ENCODE measurements at regions not wholly inside any gene's neighbourhood (a gene's known extent, or its start where the extent isn't known, plus 50 kb on each side); places are given as distances from the start of the nearest gene placed in this dataset.

DNA sequence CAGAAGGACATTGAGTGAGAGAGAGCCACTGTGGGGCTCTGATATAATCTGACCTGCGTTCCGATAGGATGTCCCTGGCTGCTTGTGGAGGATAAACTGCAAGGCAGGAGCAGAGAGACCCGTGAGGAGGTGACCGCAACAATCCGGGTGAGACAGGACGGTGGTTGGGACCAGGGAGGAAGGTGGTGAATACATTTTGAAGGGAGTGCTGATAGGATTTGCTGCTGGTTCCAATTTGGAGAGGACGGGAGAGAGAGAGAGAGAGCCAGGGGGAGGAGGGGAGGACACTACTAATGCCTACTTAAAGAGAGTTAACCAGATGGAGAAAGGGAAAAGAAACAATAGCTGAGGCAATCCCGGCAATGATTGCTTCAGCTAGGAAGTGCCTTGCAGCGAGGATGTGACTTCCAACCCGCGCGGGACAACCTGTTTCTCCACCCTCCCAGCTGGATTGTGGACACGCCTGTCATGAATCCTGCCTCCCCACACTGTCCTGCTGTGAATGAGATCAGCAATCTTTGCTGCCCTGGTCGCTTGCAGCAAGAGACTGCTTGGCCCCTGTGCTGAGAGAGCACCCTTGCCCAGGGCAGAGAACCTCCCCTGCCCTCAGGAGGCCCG, 199.0 kb upstream of the KCNG1 start:
- no peak for TF ChIP-seq CTCF (IDR thresholded peaks at IDR 0.05; ENCODE audit: borderline replicate concordance, extremely low read depth, insufficient read depth)
- no peak overlapping the region for H3K9ac ChIP-seq (ENCODE audit: low read length in 3 of 3)
- no peak overlapping the region for H3K27ac ChIP-seq (ENCODE audit: low read depth in 2 of 2, low read length in 2 of 2)
- intact Hi-C loops (cut with DNase I) = no loop called here
- peaks cover 3% of the 10 kb centered on the region for H3K27me3 ChIP-seq (ENCODE audit: control insufficient read depth, insufficient read depth, low read length)
- H3K4me3 ChIP-seq (ENCODE audit: low read length in 3 of 3) = no peak overlapping the region
- FAIRE-seq (no peak), DNase-seq (peak in 1 of 5 donors; percentile 19)
- no peaks in the 10 kb centered on the region for H3K36me3 ChIP-seq (ENCODE audit: control insufficient read depth in 2 of 3, insufficient read depth in 3 of 3, low read length in 3 of 3)
- H3K9me3 ChIP-seq (ENCODE audit: control insufficient read depth in 2 of 3, insufficient read depth in 1 of 3, low read length in 3 of 3) = no peaks in the 10 kb centered on the region
- no peaks in the 10 kb centered on the region for H3K4me1 ChIP-seq (ENCODE audit: control insufficient read depth in 2 of 3, insufficient read depth in 2 of 3, low read depth in 1 of 3, low read length in 3 of 3)

GRCh38 chr20:51221103-51221502, 198.2 kb upstream of the KCNG1 start:
- Histone ChIP-seq H3K4me3 (ENCODE audit: low read length in 3 of 3) (no peak overlapping the region), H3K27ac (ENCODE audit: low read depth in 2 of 2, low read length in 2 of 2) (no peak overlapping the region), H3K36me3 (ENCODE audit: control insufficient read depth in 2 of 3, insufficient read depth in 3 of 3, low read length in 3 of 3) (no peaks in the 10 kb centered on the region), H3K4me1 (ENCODE audit: control insufficient read depth in 2 of 3, insufficient read depth in 2 of 3, low read depth in 1 of 3, low read length in 3 of 3) (peaks cover 0 to 2% (median 1%) of the 10 kb centered on the region in 3 donors), H3K27me3 (ENCODE audit: control insufficient read depth, insufficient read depth, low read length) (peaks cover 3% of the 10 kb centered on the region), H3K9ac (ENCODE audit: low read length in 3 of 3) (no peak overlapping the region), H3K9me3 (ENCODE audit: control insufficient read depth in 2 of 3, insufficient read depth in 1 of 3, low read length in 3 of 3) (no peaks in the 10 kb centered on the region)
- intact Hi-C loops (cut with DNase I) = no loop called here
- FAIRE-seq (no peak), DNase-seq (no peak)
- TF ChIP-seq CTCF (IDR thresholded peaks at IDR 0.05; ENCODE audit: borderline replicate concordance, extremely low read depth, insufficient read depth) = no peak

- Histone ChIP-seq H3K36me3 (ENCODE audit: control insufficient read depth in 2 of 3, insufficient read depth in 3 of 3, low read length in 3 of 3) (no peaks in the 10 kb centered on the region), H3K4me3 (ENCODE audit: low read length in 3 of 3) (no peak overlapping the region), H3K9ac (ENCODE audit: low read length in 3 of 3) (no peak overlapping the region), H3K27ac (ENCODE audit: low read depth in 2 of 2, low read length in 2 of 2) (no peak overlapping the region), H3K27me3 (ENCODE audit: control insufficient read depth, insufficient read depth, low read length) (peaks cover 3% of the 10 kb centered on the region), H3K9me3 (ENCODE audit: control insufficient read depth in 2 of 3, insufficient read depth in 1 of 3, low read length in 3 of 3) (no peaks in the 10 kb centered on the region), H3K4me1 (ENCODE audit: control insufficient read depth in 2 of 3, insufficient read depth in 2 of 3, low read depth in 1 of 3, low read length in 3 of 3) (peaks cover 0 to 7% (median 2%) of the 10 kb centered on the region in 3 donors)
- DNase-seq (peak in 4 of 5 donors; percentile 16 to 50 (median 24)), FAIRE-seq (no peak)
- intact Hi-C loops (cut with DNase I) = no loop called here
- peak; percentile 61 for TF ChIP-seq CTCF (IDR thresholded peaks at IDR 0.05; ENCODE audit: borderline replicate concordance, extremely low read depth, insufficient read depth)
Measured at GRCh38 chr20:51220293-51220706, 197.4 kb upstream of the KCNG1 start.

GRCh38 chr20:51219544-51219943, 196.6 kb upstream of the KCNG1 start:
- Histone ChIP-seq H3K27me3 (ENCODE audit: control insufficient read depth, insufficient read depth, low read length) (peaks cover 3% of the 10 kb centered on the region), H3K27ac (ENCODE audit: low read depth in 2 of 2, low read length in 2 of 2) (no peak overlapping the region), H3K4me1 (ENCODE audit: control insufficient read depth in 2 of 3, insufficient read depth in 2 of 3, low read depth in 1 of 3, low read length in 3 of 3) (peaks cover 0 to 7% (median 2%) of the 10 kb centered on the region in 3 donors), H3K4me3 (ENCODE audit: low read length in 3 of 3) (no peak overlapping the region), H3K36me3 (ENCODE audit: control insufficient read depth in 2 of 3, insufficient read depth in 3 of 3, low read length in 3 of 3) (no peaks in the 10 kb centered on the region), H3K9ac (ENCODE audit: low read length in 3 of 3) (no peak overlapping the region), H3K9me3 (ENCODE audit: control insufficient read depth in 2 of 3, insufficient read depth in 1 of 3, low read length in 3 of 3) (no peaks in the 10 kb centered on the region)
- TF ChIP-seq CTCF (IDR thresholded peaks at IDR 0.05; ENCODE audit: borderline replicate concordance, extremely low read depth, insufficient read depth) = no peak
- FAIRE-seq (no peak), DNase-seq (no peak)
- intact Hi-C loops (cut with DNase I) = no loop called here
